ENCODE measurements at regions not wholly inside any gene's neighbourhood (a gene's known extent, or its start where the extent isn't known, plus 50 kb on each side); places are given as distances from the start of the nearest gene placed in this dataset.

GRCh38 chr9:28005779-28006178 lies 432.5 kb upstream of the C9orf72 start:
- no peak for DNase-seq (ENCODE audit: low read depth)
- no peak for TF ChIP-seq CTCF (conservative IDR thresholded peaks at IDR 0.05; ENCODE audit: control insufficient read depth, insufficient read depth, low read depth, low read length)
- H3K4me3 ChIP-seq (ENCODE audit: control insufficient read depth, low read depth, low read length): no peak overlapping the region

DNA sequence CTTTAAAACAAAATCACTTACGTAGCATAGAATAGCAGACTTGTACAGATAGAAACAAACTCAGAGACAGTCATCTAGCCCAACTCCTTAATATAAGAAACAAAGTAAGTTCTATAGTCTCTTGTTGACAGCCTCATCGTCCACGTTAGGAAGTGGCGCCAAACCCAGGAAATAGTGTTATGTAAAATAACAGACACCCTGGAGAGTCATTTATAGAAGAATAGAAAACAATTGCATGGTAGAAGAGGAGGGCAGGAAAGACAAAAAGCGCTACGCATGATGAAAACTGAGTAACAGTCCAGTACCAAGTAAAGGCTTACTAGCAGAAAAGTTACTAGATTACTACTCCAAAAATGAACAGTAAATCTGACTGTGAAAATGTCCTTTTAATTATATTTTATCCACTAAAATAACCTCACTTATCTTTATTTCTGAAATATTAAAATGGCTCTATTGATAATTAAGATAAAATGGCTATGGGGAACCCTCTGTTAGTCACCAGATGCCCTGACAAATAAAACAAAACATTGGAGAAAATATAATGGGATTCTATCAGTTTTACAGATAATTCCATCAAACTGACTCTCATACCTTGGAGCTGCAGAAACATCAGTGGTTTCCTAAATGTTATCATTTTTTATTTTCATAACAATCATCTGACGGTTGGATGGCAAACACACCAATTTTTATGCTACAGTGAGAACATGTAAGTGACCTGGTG lies 434.0 kb upstream of the C9orf72 start:
- no peak for DNase-seq (ENCODE audit: low read depth)
- no peak for TF ChIP-seq CTCF (conservative IDR thresholded peaks at IDR 0.05; ENCODE audit: control insufficient read depth, insufficient read depth, low read depth, low read length)
- H3K4me3 ChIP-seq (ENCODE audit: control insufficient read depth, low read depth, low read length): no peak overlapping the region

DNA sequence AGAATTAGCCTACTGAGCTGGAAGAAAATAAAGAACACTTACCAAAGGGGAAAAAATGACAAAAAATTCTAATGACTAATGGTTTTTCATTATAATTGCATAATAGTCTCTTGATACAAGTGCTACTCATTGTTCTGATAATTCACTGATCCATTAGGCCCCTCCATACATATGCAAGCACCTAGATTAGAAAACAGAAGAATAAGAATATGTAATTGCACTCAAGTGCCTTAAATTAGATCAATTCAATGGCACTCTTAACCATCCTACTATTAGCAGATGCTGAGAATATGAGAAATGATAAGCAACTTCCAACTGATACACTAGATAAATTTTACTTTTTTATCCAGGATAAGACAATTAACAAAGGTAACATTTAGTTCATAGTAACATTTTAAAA lies 440.9 kb upstream of the C9orf72 start:
- TF ChIP-seq CTCF (conservative IDR thresholded peaks at IDR 0.05; ENCODE audit: control insufficient read depth, insufficient read depth, low read depth, low read length): no peak
- DNase-seq (ENCODE audit: low read depth): no peak
- H3K4me3 ChIP-seq (ENCODE audit: control insufficient read depth, low read depth, low read length): no peak overlapping the region

- TF ChIP-seq CTCF (conservative IDR thresholded peaks at IDR 0.05; ENCODE audit: control insufficient read depth, insufficient read depth, low read depth, low read length): no peak
- no peak for DNase-seq (ENCODE audit: low read depth)
- no peak overlapping the region for H3K4me3 ChIP-seq (ENCODE audit: control insufficient read depth, low read depth, low read length)
These were observed 451.4 kb upstream of the C9orf72 start for GRCh38 chr9:28024676-28025075.

DNA sequence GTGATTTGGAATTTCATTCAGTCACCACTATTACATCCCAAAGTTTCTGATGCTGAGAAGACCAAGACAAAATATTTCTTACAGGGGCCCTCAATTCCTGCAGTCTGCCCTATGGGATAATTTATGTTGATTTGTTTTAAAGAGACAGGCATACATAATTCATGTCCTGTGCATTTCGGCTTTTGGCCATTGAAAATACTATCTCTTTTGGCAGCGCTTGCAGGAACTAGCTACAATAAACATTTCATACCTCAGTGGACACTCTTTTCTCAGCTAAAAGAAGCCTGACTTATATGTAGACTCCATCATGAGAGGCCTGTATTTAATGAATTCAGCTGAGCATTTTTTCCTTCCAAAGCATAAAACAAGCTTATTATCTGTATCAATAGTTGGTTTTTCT lies 451.9 kb upstream of the C9orf72 start:
- no peak for TF ChIP-seq CTCF (conservative IDR thresholded peaks at IDR 0.05; ENCODE audit: control insufficient read depth, insufficient read depth, low read depth, low read length)
- no peak overlapping the region for H3K4me3 ChIP-seq (ENCODE audit: control insufficient read depth, low read depth, low read length)
- no peak for DNase-seq (ENCODE audit: low read depth)

DNA sequence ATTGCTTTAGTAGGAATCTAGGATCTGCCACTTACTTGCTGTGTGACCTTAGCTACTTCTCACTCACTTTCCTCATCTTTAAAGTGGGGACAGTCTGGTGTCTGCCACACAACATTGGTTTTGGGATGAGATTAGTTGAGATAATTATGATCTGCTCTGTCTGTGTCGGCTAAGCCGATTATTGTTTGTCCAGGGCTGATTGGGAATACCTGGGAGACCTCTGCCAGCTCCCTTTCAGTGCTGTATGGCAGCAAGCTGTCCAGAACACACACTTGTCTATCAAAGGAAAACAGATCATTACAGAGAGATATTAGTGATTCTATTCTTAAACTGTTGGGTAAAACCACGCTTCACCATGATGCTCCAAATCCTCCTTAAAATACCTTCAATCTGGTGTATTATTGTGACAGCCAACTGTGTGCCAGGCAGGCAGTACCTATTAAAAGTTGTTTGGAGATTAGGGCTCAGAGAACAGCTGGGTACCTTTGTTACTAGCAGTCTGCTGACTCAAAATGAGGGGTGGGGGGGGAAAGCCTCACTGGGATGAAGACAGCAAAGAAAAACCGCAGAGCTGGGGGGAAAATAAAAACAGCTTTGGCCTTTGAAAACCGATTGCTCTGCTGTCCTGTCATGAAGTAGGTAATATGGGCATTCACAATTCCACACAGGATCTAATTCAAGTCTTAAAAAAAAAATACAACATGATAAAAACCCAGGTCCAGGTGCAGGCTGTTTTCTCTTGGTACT lies 458.4 kb upstream of the C9orf72 start:
- no peak for TF ChIP-seq CTCF (conservative IDR thresholded peaks at IDR 0.05; ENCODE audit: control insufficient read depth, insufficient read depth, low read depth, low read length)
- no peak for DNase-seq (ENCODE audit: low read depth)

More for the DNA sequence above, 458.4 kb upstream of the C9orf72 start:
- H3K4me3 ChIP-seq (ENCODE audit: control insufficient read depth, low read depth, low read length): no peak overlapping the region
